Activated CD8-positive, alpha-beta memory T cell treated with anti-CD3 and anti-CD28 coated beads, Interleukin-2, amount 50 U/mL, for 24 hours (primary cell): ENCODE measurements at regions not wholly inside any gene's neighbourhood (a gene's known extent, or its start where the extent isn't known, plus 50 kb on each side); places are given as distances from the start of the nearest gene placed in this dataset.

Experiments
- DNase-seq: peaks from one replicate; pipeline ENCODE4 v3.0.0-alpha.2; 2020; ENCODE audit errors: extremely low read depth

DNA sequence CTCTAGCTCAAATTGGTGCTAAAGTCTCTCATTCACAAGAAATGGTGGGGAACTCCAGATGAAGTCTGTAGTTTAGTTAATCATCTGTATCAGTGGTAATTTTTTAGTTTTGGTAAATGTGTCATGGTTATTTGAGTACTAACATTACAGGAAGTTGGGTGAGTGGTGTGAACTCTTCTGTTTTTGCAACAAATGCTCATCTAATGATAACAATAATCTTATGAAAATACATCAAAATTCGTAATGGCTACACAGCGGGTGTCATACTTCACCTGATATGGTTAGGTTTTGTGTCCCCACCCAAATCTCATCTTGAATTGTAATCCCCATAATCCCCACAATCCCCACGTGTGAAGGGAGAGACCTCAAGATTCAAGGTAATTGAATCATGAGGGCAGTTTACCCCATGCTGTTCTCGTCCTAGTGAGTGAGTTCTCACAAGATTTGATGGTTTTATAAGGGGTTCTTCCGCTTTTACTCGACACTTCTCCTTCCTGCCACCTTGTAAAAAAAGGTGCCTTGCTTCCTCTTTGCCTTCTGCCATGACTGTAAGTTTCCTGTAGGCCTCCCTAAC, 209.3 kb upstream of the FOXN3 start:
- DNase-seq: no peak

DNA sequence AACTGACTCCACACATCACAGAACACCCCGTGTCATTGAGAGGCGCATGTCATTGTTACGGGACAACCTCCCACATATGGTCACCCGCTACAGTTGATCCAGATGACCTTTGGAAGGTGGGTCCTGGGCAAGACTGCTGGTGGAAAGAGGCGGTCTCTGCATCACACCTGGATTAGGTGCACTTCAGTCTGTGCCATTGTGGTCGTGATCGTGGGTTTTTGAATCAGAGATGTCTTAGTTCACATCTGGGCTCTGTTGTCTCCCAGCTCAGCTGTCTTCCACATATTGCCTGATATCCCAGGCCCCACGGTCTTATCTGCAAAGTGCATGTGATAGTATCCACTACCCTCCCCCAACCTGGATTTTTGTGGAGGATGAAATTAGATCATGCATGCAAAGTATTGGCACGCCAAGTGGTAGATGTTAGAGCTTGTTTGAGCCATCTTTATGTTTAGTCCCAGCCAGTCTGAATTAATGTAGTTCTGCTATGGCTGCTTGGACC, 208.7 kb upstream of the FOXN3 start:
- no peak for DNase-seq

DNA sequence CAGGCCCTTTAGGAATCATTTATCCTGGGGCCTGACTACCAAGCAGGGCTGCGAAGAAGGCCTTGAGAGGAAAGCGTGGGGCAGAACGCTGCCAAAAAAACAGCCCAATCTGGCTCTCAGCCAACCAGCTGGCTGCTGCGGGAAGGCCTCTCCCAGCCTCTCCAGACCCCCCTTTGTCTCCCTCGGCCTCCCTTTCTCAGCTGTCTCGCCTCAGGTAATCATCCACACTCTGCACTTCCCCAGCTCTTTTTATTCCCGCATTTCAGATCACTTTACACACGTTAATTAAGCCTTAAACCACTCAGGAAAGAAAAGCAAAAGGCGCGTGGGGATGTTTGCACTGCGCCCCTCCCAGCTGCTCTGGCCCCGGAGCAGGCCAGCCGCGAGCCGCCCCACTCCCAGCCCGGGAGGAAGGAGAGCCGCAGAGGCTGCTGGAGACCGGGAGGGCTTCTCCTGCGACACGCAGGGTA, 208.2 kb upstream of the FOXN3 start:
- DNase-seq: no peak

DNA sequence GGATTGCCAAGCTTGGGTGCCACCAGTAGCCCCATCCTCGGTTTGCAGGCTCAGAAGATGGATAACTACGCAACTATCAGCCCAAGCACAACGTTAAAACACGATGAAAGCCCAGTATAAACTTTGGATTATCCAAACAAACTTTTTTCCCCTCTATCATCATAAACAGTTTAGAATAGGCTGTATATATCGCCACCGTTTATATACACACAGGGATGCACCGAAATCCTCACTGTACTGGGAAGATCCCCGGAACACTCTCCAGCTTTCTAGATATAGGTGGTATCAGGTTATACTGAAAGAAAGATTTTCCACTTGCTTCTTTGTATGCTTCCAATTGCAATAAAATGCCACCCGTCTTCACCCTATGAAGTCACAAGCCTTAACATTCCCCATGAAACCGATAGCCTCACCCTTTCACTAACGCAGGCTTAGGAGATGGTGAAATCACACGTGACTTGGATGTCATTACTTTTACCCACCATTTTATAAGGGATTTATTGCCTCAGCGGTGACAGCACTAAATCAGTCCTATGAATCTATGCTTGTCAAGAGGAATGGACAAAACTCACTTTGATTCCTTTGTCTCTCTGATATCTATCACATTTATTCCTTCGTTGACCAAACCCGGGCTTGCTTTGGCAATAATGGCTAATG, 207.6 kb upstream of the FOXN3 start:
- DNase-seq: no peak

DNA sequence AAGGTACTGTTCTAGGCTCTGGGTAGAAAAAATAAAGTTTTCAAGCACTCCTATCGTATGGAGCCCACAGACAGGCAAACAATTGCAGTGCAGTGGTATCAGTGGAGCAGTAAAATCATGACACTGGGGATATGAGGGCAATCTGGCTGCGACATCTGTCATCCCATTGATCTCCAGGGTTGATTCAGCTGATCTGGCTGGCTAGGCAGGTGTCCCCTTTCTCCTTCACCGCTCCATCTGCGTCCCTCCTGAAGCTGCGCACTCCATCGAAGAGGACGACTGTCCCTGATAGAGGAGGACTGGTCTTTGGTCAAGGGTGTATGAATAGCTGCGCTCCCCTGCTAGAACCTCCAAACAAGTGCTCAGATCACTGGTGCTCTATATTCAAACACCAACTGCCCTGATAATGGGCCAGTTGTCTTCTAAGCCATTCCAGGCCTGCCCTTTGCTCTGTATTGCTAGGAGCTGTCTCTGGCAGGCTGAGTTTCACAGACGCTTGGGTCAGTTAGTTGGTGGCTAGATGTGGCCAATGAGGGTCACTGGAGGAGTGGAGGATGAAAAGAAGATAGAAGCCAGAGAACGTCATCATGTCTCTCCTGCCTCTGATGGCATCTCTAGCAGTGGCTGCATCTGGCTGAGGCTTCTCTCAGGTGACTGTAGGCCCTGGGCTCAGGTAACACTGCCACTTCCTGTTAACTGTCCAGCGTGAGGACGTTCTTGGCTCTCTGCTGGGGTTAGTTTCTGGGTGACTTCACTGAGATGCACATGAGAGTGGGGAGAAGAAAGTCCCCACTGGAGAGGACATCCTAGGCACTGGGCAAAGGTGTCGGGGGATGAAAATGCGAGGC, 205.0 kb upstream of the FOXN3 start:
- DNase-seq: no peak

DNA sequence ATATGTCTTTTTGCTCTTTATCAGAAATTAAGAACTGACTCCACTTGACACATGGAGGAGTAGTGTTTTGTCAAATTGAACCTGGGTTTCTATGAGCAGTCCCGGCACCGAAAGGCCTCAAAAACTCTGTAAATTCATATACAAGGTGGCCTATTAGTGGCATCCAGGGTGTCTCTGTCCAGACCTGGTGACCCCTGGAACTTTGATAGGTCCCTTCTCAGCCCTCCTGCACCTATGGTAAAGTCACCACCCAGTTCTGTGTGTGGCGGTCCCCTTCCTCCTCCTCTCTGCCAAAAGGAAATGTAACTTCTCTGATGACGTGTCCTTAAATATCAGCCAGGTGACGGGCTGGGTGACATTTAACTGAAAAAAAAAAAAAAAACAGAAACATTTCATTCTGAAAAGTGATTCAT, 204.0 kb upstream of the FOXN3 start:
- DNase-seq: no peak

DNA sequence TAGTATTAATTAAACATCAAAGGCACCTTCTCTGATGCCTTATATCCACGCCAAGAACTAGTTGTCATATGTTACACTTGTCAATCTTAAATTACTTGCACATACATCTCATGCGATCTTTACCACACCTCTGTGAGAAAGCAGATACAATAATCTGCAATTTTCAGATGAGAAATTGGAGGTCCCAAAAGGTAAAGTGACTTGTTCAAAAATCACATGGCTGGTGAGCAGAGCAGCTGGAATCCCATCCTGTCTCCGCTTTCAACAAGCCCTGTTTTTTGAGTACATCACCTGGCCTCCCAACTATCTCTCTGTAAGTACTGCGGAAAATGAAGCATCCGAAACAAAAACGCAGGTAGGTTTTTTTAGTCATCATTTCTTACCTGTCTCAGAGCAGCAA, 203.4 kb upstream of the FOXN3 start:
- DNase-seq: no peak

DNA sequence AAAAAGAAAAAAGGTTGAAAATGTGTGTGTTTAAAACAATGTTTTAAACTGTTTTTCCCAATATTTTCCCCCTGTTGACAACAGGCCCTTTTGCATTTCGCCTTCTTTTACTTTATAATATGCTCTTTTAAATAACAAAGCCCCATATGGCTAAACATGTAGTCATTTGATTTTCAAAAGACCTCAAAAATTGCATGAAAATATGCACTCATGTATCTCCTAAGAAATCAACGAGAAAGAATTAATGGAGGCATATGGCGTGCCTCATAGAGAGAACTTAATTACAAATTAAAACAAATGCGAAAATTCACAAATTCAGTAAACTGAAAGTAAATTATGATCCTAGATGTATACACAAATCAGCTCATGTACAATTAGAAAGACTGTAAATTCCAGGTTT, 202.6 kb upstream of the FOXN3 start:
- DNase-seq: no peak

DNA sequence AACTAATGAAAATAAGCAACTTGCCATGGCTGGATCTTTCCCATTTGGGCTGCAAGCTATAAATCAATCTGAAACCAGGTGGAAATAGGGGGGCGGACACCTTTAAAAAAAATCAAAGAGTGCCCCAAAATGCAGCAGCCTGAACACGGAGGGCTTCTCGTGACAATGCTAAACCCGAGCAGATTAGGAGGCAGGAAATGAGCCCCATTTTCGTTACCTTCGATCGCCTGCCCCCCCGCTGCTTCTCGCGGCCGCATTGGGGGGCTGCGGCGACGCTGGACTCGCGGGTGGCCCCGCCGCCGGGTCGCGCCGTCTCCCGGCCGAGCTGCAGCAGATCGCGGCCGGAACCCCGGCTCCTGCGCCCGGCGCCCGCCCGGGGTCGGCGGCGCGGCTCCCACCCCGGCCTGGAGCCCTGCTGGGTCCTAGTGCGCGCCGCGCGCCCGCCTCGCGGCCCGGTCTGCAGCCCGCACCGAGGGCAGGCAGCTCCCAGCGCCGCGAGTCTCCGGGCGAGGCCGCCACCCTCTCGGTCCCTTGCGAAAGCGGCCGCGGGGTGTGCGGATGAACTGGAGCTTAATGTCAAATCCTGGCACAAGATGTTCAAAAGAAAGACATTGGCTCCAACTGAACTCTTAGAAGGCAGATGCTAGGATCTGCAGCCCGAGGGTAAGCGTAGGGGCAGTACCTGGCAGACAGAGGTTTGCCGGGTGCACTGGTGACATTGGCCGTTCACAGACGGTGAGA, 201.9 kb upstream of the FOXN3 start:
- no peak for DNase-seq

DNA sequence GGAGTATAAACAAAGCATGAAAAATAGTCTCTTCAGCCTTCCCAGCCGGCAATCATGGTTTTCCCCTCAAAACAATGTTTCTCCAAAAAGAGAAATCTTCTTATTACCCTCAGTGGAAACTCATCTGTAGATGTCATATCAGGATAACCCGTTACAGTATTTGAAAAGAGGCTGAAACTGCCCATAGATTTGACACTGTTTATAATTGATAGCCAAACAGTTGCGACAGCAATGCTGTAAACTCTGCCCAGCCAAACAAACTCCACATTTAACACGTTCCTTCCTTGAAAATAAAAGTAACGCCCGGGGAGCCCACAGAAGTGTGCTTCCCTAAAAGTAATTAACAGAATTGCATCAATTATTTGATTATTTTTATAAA, 201.3 kb upstream of the FOXN3 start:
- no peak for DNase-seq

DNA sequence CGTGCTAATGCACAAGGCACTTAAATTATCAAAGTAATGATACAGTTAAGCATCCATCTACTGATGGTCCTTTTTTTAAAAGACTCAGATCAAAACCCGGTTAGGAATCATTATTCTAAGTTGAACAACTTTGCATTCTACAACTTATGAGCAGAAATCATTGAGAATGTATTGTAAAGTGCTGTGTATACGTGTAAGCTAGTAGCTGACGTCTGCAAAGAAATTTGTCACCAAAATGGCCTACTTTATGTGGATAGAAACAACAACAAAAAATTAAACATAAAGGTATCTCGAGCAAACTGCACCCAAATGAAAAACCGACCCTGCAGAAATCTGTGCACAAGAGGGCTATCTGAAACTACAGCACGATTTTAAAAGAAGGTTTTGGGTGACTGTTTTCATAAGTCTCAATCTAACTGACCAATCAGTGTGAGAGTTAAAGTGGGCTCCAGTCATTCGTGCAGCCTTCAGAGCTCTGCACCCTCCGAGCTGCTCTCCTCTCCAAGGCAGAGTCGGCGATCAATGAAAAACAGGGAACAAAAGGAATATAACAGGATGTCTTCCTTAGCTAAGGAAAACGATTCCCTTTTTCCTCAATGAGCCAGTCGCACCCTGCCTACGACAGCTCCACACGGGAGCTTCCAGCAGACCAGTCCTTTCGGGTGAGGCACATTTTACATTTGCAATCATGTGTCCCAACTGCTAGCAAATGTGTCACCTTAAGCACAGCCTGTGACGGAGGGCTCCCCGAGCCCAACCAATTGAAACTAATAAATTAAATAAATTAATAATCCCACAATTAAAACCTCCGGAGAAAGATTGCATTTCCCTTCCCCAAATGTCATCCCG, 200.7 kb upstream of the FOXN3 start:
- no peak for DNase-seq

DNA sequence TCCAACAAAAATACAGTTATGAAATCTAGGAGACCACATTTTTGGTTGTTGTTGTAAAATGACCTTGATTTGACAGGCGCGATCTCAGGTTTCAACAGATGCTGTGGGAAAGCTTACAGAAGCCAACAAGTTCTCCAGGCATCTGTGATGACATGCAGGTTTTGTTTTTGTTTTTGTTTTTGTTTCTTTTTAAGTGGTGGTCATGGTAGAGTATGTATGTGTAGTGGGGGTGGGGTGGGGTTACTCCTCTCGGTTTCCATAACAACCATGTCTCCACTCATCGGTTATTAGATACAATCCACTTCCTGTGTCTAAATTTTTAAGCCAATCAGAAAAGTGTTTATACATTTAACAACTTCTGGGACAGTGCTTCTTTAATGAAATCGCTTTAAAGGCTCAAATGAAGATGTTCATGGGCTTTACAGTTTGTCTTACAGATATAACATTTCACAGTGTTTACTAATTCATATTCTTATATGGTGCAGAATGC, 199.9 kb upstream of the FOXN3 start:
- no peak for DNase-seq

DNA sequence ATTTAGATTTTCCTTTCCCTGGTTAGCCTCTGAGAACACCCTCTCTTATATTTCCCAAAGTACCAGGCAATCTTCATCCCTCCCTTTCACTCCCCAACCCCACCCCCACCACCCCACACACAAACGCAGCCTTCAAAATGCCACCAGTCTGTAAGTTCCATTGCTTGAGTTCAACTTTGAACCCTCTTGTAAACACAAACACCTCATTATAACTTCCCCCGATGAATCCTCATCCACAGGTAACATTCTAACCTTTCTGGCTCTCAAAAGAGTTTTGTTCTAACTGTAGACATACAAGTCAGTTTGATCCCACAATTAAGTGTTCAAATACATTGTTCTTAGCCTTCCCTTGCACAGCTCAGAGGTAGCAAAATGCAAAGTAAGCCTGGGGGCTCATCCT, 199.4 kb upstream of the FOXN3 start:
- DNase-seq: no peak

DNA sequence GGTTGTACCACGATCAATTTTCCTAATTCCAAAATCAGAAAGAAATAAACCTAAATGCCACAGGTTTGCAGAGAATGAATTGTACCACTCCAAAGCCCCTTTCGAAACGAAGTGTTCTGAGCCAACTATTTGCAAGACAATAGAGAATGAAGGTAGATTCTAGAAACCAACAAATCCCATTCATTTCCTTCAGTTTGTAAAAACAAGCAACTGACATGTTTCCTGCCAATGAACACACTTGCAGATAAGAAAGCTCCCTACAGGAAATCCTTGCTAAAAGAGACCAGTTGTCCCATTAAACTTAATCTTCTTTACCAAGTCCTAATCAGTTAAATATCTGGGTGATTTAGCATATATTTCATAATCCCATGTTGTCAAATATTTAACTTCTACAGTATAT, 198.4 kb upstream of the FOXN3 start:
- no peak for DNase-seq

DNA sequence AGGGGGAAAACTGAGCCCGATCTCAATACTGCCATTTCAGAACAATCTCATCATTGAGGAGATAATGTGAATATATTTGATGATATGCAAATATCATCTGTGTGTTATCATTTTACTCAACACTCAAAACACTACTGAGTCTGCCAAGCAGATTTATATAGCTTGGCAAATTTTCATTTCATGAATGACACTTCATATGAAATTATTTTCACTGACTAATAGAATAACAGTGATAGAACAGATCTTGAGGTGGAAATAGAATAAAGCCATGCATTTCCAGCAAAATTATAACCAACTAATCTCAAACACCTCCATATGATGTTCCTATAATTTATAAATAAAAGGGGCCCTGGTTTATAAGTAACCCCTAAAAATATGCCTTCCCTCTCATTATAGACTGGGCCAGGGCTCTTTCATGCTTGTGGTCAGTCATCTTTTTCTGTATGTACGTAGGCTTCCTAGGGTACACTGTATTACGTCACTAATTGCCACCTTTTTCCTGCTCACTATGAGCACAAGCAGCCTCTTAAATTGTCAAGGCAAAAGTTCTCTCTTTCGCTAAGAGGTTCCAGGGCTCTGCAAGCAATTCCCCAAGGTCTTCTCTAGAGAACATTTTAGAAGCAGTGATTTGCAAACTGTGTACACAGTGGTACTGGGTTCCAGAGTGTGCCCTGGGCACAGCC, 197.1 kb upstream of the FOXN3 start:
- DNase-seq: no peak

DNA sequence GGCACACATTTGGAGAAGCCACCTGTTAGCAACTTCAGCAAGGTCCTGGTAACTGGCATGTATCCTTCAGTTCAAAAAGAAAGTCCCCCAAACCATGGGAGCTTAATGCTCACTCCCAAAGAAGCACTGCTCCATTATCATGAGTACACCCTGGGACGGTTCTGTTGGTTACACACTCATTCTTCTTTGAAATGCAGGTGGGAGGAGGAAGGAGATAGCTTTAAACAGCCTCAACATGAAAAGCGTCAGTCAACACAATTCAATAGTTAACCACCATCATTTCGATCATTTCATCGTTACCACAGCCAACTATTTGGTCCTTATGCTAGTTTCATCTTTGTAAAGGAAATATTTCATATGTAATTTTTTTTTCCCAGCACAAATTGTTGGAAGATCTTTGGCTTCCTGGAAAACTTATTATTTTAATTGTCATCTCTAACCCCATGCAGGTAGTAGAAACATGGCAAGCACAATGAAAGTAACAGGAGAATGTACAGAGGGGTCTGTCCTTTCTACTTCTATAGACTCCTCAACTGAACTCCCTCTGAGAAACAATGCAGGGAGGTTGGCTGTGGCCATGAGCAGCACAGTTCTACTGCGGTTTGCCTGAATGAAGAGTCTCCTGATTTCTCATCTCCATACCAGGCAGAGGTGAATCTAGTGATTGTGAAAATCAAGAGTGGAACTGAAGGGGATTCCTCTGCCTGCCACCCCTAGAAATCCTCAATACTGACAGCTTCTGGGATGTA, 196.4 kb upstream of the FOXN3 start:
- no peak for DNase-seq

DNA sequence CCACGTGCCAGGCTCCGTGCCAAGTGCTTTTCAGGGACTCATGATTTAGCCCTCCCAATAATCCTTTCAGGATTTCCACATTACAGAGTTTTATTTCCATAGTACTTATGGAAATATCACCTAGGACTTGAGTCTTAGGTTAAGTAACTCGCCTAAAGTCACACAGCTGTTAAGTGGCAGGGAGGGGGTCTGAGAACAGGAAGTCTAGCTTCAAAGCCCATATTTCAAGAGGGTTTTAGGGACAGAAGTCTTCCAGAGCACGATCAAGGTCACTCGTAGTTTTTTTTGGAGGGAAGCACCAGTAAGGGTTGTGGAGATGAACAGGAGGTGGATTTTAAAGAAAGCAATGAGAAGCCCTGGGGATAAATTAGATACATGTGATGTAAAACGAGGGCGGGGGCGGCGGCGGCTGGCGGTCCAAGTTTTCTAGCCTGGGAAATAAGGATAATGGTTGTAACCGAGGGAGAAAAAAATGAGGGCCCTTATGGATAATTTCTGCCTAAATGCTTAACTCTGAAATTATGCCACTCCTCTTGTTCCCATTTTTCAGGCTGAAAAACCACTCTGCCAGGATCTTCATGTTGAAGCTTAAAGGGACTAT, 192.6 kb upstream of the FOXN3 start:
- no peak for DNase-seq

DNA sequence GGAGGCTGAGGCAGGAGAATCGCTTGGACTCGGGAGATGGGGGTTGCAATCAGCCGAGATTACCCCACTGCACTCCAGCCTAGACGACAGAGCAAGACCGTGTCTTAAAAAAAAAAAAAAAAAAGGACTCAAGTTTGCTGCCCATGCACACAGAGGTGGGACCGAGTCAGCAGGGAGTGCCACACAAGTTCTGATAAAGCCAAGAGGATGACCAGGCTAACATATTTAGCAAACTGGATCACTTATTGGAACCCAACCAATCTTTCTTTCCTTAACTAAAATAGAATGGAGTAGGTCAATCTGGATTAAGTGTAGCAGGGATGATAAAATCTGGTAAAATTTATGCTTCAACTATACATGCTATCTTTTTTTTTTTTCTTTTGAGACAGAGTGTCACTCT, 190.4 kb upstream of the FOXN3 start:
- no peak for DNase-seq

DNA sequence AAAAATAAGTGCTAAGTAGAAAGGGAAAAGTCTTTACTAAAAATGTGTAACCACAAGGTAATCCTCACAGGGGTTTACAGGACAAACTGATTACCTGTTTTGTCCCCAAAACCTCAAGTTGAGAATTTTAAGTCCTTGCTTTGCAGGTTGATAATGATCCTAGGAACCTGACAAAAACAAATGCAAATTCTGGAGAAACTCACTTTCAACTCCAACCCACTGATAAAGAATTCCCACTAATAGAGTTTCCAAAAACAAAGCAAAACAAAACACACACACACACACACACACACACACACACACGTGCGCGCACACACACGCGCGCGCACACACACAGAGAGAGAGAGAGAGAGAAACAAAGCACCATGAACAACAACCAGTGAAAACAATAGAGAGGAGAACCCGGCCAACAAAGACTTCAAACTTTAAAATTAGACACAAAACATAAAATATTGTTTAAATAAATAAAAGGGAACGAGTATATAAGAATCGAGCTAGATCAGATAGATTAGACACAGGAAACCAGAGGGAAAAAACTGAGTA, 187.0 kb upstream of the FOXN3 start:
- no peak for DNase-seq
